PC-9 (cell line): ENCODE measurements at regions not wholly inside any gene's neighbourhood (a gene's known extent, or its start where the extent isn't known, plus 50 kb on each side); places are given as distances from the start of the nearest gene placed in this dataset.

Source experiments
- CTCF ChIP-seq: fragments of 200-600 bp; sonication (generic); conservative IDR thresholded peaks from 2 replicates; pipeline ENCODE4 v1.6.1; 2017; ENCODE audit warnings: mixed run types, antibody characterized with exemption, mild to moderate bottlenecking, moderate library complexity
- EZH2 ChIP-seq: fragments of 200-600 bp; sonication (generic); IDR thresholded peaks from 2 replicates; pipeline ENCODE4 v1.8.0; 2017; ENCODE audit warnings: antibody characterized with exemption, low read depth

- TF ChIP-seq CTCF (no peak), EZH2 (no peak)
These were observed 303.9 kb upstream of the NRP1 start for GRCh38 chr10:33638374-33638773.
